ENCODE measurements at regions not wholly inside any gene's neighbourhood (a gene's known extent, or its start where the extent isn't known, plus 50 kb on each side); places are given as distances from the start of the nearest gene placed in this dataset.
A peak's percentile ranks its signal among the peaks of the same experiment; 100 is the strongest.

DNA sequence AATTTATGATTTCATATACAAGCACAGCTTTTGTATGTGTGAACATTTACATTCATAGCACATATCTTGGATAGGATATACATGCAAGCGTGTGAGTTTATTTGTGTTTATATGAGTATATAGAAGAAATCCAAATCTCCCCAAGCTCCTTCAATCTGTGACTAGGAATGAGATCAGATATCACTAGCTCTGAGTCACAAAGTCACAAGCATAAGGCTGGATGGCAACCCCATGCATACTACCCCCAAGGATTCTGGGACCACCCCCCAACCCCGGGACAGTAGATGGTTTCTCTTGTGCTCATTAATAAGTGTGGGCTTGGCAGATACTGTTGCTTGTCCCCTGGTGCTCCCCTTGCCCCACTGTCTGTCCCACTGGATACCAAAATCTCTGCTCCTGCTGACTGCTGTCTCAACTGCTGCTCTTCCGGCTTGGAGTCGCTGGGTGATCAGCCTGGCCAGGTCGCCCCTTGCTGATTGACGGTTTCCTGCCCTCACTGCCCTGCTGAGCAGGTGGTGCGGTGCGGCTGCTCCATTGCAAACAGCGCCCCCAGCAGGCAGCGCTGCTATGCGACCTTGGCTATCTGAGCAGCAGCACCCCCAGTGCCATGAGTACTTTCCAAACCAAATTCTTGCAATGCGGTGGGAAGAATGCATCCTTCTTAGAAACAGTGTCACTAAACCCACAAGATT is 279.4 kb downstream of the CD83 start:
- WGBS (ENCODE audit: insufficient coverage, insufficient replicate concordance, low lambda C conversion rate, missing lambda C conversion rate) = 19% methylated on average over 12 of the region's 12 CpGs
- intact Hi-C loops (cut with micrococcal nuclease; ENCODE audit: unreplicated experiment) (no loop called here), in situ Hi-C loops (cut with MboI) (no loop called here)
- ChIA-PET CTCF (interaction anchor here (2.1 kb wide), 1 partner anchor 314 kb away, joined by 7 read pairs; no protein-coding TSS in a partner anchor), RAD21 (ENCODE audit: unreplicated experiment) (no interaction called here), POLR2A (no interaction called here), SMC1A (ENCODE audit: uncharacterized antibody, unreplicated experiment) (interaction anchor here (0.6 to 1.1 kb wide), 4 partner anchors 11 to 183 kb away, joined by 3 to 4 read pairs (median 3); no protein-coding TSS in a partner anchor)
- no peaks in the 10 kb centered on the region for H3K79me2 ChIP-seq (ENCODE audit: control insufficient read depth, insufficient read depth, low read length)
- no peak overlapping the region for H3K4me2 ChIP-seq (ENCODE audit: control insufficient read depth, insufficient read depth)
- no peak overlapping the region for H3K27ac ChIP-seq (ENCODE audit: control insufficient read depth, insufficient read depth)
- DNase-seq (ENCODE audit: low read depth, low spot score) = no peak
- H2AFZ ChIP-seq (ENCODE audit: control insufficient read depth, low read depth, low read length) = no peak overlapping the region
- no peaks in the 10 kb centered on the region for H3K36me3 ChIP-seq (ENCODE audit: control insufficient read depth in 2 of 2, insufficient read depth in 2 of 2, low read length in 1 of 2)
- no TSS peak for BruUV-seq (replicated peaks)
- no peaks in the 10 kb centered on the region for H4K20me1 ChIP-seq (ENCODE audit: control insufficient read depth, insufficient read depth)
- TF ChIP-seq NR2C1 (IDR thresholded peaks at IDR 0.05) = no peak
- TF ChIP-seq KDM1A (IDR thresholded peaks at IDR 0.05; ENCODE audit: borderline replicate concordance) = no peak
- no peak for TF ChIP-seq BRCA1 (IDR thresholded peaks at IDR 0.05; ENCODE audit: low read depth, low read length)
- 0 out of 2 replicates have a peak, but pooled peaks have one; percentile 66 for TF ChIP-seq ZBTB33 (IDR thresholded peaks at IDR 0.05)
- TF ChIP-seq, protein P1, sequence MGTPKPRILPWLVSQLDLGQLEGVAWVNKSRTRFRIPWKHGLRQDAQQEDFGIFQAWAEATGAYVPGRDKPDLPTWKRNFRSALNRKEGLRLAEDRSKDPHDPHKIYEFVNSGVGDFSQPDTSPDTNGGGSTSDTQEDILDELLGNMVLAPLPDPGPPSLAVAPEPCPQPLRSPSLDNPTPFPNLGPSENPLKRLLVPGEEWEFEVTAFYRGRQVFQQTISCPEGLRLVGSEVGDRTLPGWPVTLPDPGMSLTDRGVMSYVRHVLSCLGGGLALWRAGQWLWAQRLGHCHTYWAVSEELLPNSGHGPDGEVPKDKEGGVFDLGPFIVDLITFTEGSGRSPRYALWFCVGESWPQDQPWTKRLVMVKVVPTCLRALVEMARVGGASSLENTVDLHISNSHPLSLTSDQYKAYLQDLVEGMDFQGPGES (IDR thresholded peaks at IDR 0.05) = no peak
- no peak for TF ChIP-seq SMAD5 (IDR thresholded peaks at IDR 0.05; ENCODE audit: low read depth)
- peak; percentile 19 to 30 (median 23); a peak in 3 of 6 replicates for TF ChIP-seq CTCF (IDR thresholded peaks at IDR 0.05 in 2 of 3, conservative IDR thresholded peaks at IDR 0.05 in 1 of 3; ENCODE audit: control insufficient read depth in 2 of 3, extremely low read depth in 1 of 3, insufficient read depth in 1 of 3, low read depth in 3 of 3, low read length in 3 of 3)
- peak; percentile 43; the same call in 1 of the 2 replicates for TF ChIP-seq PKNOX1 (IDR thresholded peaks at IDR 0.05)
- no peak for TF ChIP-seq SUPT20H (IDR thresholded peaks at IDR 0.05; ENCODE audit: borderline replicate concordance, control insufficient read depth, low read depth, low read length)
- H3K9me3 ChIP-seq (replicated peaks; ENCODE audit: control insufficient read depth, insufficient read depth, low read length) = no peaks in the 10 kb centered on the region
- no peak for FAIRE-seq
- no peaks in the 10 kb centered on the region for H3K4me1 ChIP-seq (ENCODE audit: control insufficient read depth, insufficient read depth, low read length)
- H3K4me3 ChIP-seq = no peak overlapping the region
- H3K27me3 ChIP-seq (replicated peaks in 1 of 2; ENCODE audit: control insufficient read depth in 2 of 2, insufficient read depth in 2 of 2, low read length in 1 of 2) = peaks cover 0 to 2% of the 10 kb centered on the region in 2 experiments; a peak in 1 of 4 replicates
- ATAC-seq = no peak; the same call in 2 of the 3 replicates
- H3K9ac ChIP-seq (ENCODE audit: control insufficient read depth, insufficient read depth, low read length) = no peak overlapping the region

Measured in GM12878 (cell line).